RWPE1 (cell line): ENCODE measurements at regions not wholly inside any gene's neighbourhood (a gene's known extent, or its start where the extent isn't known, plus 50 kb on each side); places are given as distances from the start of the nearest gene placed in this dataset.
"Not testable (repeated sequence)": the region's sequence is repeated elsewhere in the genome, so short reads cannot be mapped to it uniquely, and the experiment has no call there.

ENCODE experiments used
- CTCF ChIA-PET: fragments of 350-600 bp; sonication (Branson Sonifier 250); formaldehyde crosslinking; extraction: SDS; loops from one replicate; lab custom pipeline; 2021; lab: Yijun Ruan, JAX
- POLR2A ChIA-PET: fragments of 400-600 bp; formaldehyde crosslinking; extraction: SDS; loops from one replicate; lab custom pipeline; 2020; ENCODE audit warnings: antibody characterized with exemption; ENCODE audit not compliant: low non-redundant PET; lab: Yijun Ruan, JAX
- DNase-seq: peaks from one replicate; pipeline ENCODE4 v3.0.0; 2012; ENCODE audit warnings: low spot score
- H3K27ac ChIP-seq: fragments of 450-650 bp; 2 replicates; pipeline ENCODE4 v1.5.1; 2017
- CTCF ChIP-seq: fragments of 450-650 bp; conservative IDR thresholded peaks from 2 replicates; pipeline ENCODE4 v1.5.1; 2017; ENCODE audit warnings: low read depth, mild to moderate bottlenecking

- no peak overlapping the region for H3K27ac ChIP-seq
- DNase-seq = no peak
- ChIA-PET POLR2A (no interaction called here), CTCF (interaction anchor here (0.6 kb wide), 1 partner anchor 35 kb away, joined by 3 read pairs; no protein-coding TSS in a partner anchor)
- TF ChIP-seq CTCF = no peak
Measured at GRCh38 chr16:22646948-22647556, 136.4 kb downstream of the NPIPB5 start.

GRCh38 chr16:22648141-22648540 is 137.4 kb downstream of the NPIPB5 start:
- POLR2A ChIA-PET = no interaction called here
- TF ChIP-seq CTCF = no peak

DNA sequence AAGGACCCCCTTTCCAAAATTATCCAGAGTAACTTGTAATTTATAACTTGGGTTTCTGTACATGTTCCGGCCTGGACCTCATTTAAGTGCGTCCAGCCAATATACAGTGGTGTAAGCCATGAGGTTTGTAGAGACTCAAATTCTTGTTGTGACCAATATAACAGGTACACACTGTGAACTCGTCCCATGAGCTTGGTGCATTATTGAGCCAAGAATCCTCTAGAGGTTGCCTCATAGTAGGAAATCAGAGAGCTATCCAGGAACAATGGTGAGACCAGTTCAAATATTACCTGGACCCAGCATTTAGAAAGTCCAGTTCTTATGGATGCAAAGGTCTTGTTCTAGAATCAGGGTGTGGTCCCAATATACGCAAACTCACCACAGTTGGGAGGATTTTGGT is 138.2 kb downstream of the NPIPB5 start:
- TF ChIP-seq CTCF = no peak
- DNase-seq = no peak
- H3K27ac ChIP-seq = no peak overlapping the region
- POLR2A ChIA-PET = no interaction called here
- CTCF ChIA-PET = no interaction called here

More at GRCh38 chr16:22648141-22648540, 137.4 kb downstream of the NPIPB5 start:
- CTCF ChIA-PET = no interaction called here
- H3K27ac ChIP-seq = no peak overlapping the region
- DNase-seq = no peak

- H3K27ac ChIP-seq, CTCF ChIA-PET, DNase-seq, POLR2A ChIA-PET: not testable (repeated sequence)
Measured at GRCh38 chr16:22651111-22651817, 140.6 kb downstream of the NPIPB5 start.

DNA sequence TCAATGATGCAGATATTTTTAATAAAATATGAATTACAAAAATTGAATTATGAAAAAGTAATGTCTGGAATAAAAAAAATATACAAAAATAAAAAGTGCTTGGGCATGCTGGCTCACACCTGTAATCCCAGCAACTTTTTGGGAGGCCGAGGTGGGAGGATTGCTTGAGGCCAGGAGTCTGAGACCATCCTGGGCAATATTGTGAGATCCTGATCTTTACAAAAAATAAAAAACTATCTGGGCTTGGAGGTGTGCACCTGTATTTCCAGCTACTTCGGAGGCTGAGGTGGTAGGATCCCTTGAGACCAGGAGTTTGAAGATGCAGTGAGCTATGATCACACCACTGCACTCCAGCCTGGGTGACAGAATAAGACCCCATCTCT is 141.8 kb downstream of the NPIPB5 start:
- TF ChIP-seq CTCF = no peak
- ChIA-PET CTCF (no interaction called here), POLR2A (no interaction called here)
- no peak overlapping the region for H3K27ac ChIP-seq
- no peak for DNase-seq

DNA sequence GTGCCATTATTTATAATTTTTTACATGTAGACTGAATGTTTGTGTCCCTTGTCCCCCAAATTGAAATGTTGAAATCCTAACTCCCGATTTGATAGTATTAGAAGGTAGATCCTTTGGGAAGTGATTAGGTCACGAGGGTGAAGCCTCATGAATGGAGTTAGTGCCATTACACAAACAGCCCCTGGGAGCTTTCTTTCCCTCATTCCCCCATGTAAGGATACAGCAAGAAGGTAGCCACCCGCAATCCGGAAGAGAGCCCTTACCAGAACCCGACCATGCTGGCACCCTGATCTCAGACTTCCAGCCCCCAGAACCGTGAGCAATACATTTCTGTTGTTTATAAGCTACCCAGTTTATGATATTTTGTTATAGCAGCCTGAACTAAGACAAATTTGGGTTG is 143.2 kb downstream of the NPIPB5 start:
- CTCF ChIA-PET = no interaction called here
- no peak for TF ChIP-seq CTCF
- POLR2A ChIA-PET = no interaction called here
- no peak for DNase-seq
- no peak overlapping the region for H3K27ac ChIP-seq

GRCh38 chr16:22656573-22656972 is 145.9 kb downstream of the NPIPB5 start:
- DNase-seq, POLR2A ChIA-PET: not testable (repeated sequence)
- CTCF ChIA-PET = interaction anchor here (0.6 kb wide), 1 partner anchor 1413 kb away, joined by 4 read pairs; no protein-coding TSS in a partner anchor

More at GRCh38 chr16:22656573-22656972, 145.9 kb downstream of the NPIPB5 start:
- not testable (repeated sequence) for H3K27ac ChIP-seq
